Type B pancreatic cell (in vitro differentiated cells): ENCODE measurements at regions not wholly inside any gene's neighbourhood (a gene's known extent, or its start where the extent isn't known, plus 50 kb on each side); places are given as distances from the start of the nearest gene placed in this dataset.

ENCODE experiments used
- DNase-seq: peaks from one replicate; pipeline ENCODE4 v3.0.0; 2021; ENCODE audit warnings: mixed read lengths; ENCODE audit not compliant: unreplicated experiment; ENCODE audit errors: extremely low spot score
- H3K27ac Mint-ChIP-seq: 2 replicates; pipeline ENCODE4 v1.8.0; 2021; ENCODE audit warnings: mild to moderate bottlenecking, mixed read lengths
- H3K27me3 Mint-ChIP-seq: 2 replicates; pipeline ENCODE4 v1.8.0; 2021; ENCODE audit warnings: mixed read lengths
- H3K36me3 Mint-ChIP-seq: 2 replicates; pipeline ENCODE4 v1.8.0; 2021; ENCODE audit warnings: mixed read lengths
- H3K4me1 Mint-ChIP-seq: one replicate; pipeline ENCODE4 v1.8.0; 2021; ENCODE audit warnings: mixed read lengths; ENCODE audit not compliant: unreplicated experiment
- H3K4me3 Mint-ChIP-seq: 2 replicates; pipeline ENCODE4 v1.8.0; 2021; ENCODE audit warnings: mild to moderate bottlenecking, mixed read lengths
- H3K9me3 Mint-ChIP-seq: 2 replicates; pipeline ENCODE4 v1.8.0; 2021; ENCODE audit warnings: mixed read lengths
- TF ChIP-seq, protein P1 (sequence below): fragments of 200-600 bp; sonication (generic); conservative IDR thresholded peaks from 2 replicates; pipeline ENCODE4 v1.5.0; 2021; ENCODE audit warnings: antibody characterized with exemption, mild to moderate bottlenecking

DNA sequence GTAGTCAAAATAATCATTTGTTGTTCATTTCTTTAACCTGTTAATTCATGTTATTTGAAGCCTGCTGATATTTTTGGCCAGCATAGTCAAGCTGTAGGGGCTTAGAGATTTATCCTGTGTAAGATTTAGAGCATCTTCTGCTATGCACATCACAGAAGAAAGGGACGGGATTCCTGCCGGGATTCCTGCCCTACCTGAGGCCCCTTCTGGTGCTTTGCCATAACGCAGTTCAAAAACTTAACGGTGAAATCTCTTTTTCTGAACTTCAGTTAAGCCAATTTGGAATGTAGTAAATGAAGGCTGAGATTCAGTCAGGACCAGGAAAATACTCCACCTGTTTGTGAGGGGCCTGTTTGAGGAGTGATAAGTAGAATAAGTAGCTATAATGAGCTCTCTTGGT is 50.7 kb upstream of the TMEM260 start:
- Mint-ChIP-seq H3K4me1 (peaks cover 13% of the 10 kb centered on the region), H3K4me3 (no peak overlapping the region), H3K27ac (no peak overlapping the region), H3K9me3 (no peaks in the 10 kb centered on the region), H3K36me3 (no peaks in the 10 kb centered on the region), H3K27me3 (peaks cover 22% of the 10 kb centered on the region)
- TF ChIP-seq, protein P1, sequence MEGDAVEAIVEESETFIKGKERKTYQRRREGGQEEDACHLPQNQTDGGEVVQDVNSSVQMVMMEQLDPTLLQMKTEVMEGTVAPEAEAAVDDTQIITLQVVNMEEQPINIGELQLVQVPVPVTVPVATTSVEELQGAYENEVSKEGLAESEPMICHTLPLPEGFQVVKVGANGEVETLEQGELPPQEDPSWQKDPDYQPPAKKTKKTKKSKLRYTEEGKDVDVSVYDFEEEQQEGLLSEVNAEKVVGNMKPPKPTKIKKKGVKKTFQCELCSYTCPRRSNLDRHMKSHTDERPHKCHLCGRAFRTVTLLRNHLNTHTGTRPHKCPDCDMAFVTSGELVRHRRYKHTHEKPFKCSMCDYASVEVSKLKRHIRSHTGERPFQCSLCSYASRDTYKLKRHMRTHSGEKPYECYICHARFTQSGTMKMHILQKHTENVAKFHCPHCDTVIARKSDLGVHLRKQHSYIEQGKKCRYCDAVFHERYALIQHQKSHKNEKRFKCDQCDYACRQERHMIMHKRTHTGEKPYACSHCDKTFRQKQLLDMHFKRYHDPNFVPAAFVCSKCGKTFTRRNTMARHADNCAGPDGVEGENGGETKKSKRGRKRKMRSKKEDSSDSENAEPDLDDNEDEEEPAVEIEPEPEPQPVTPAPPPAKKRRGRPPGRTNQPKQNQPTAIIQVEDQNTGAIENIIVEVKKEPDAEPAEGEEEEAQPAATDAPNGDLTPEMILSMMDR = no peak
- no peak for DNase-seq
